WERI-Rb-1 (cell line): ENCODE measurements at regions not wholly inside any gene's neighbourhood (a gene's known extent, or its start where the extent isn't known, plus 50 kb on each side); places are given as distances from the start of the nearest gene placed in this dataset.

Source experiments
- DNase-seq: peaks from one replicate; pipeline ENCODE4 v3.0.0-alpha.2; 2020
- H3K27ac ChIP-seq: fragments of 250-450 bp; sonication (Bioruptor Pico); 2 replicates; pipeline ENCODE4 v1.5.1; 2020; ENCODE audit warnings: mild to moderate bottlenecking, moderate library complexity
- H3K27me3 ChIP-seq: fragments of 250-450 bp; sonication (Bioruptor Pico); 2 replicates; pipeline ENCODE4 v1.5.1; 2021; ENCODE audit warnings: mild to moderate bottlenecking, low read depth, moderate library complexity; ENCODE audit not compliant: insufficient read depth, severe bottlenecking
- H3K36me3 ChIP-seq: fragments of 250-450 bp; sonication (Bioruptor Pico); 2 replicates; pipeline ENCODE4 v1.5.1; 2020; ENCODE audit warnings: mild to moderate bottlenecking, moderate library complexity
- H3K4me3 ChIP-seq: 2 replicates; pipeline ENCODE4 v1.5.1; 2011; ENCODE audit warnings: low read depth, mild to moderate bottlenecking, control low read depth, low read length
- H3K9me3 ChIP-seq: fragments of 250-450 bp; sonication (Bioruptor Pico); 2 replicates; pipeline ENCODE4 v1.5.1; 2021; ENCODE audit warnings: mild to moderate bottlenecking, moderate library complexity; ENCODE audit not compliant: severe bottlenecking
- CTCF ChIP-seq: IDR thresholded peaks from 2 replicates; pipeline ENCODE4 v1.5.1; 2011; ENCODE audit warnings: low read depth, mild to moderate bottlenecking, control low read depth, inconsistent platforms, low read length

GRCh38 chr14:45492876-45493275, 239.9 kb upstream of the MIS18BP1 start:
- DNase-seq: no peak
- no peak overlapping the region for H3K27ac ChIP-seq
- no peak for TF ChIP-seq CTCF
- no peaks in the 10 kb centered on the region for H3K36me3 ChIP-seq
- no peaks in the 10 kb centered on the region for H3K27me3 ChIP-seq
- H3K9me3 ChIP-seq: no peaks in the 10 kb centered on the region
- no peak overlapping the region for H3K4me3 ChIP-seq

GRCh38 chr14:45491914-45492313, 238.9 kb upstream of the MIS18BP1 start:
- Histone ChIP-seq H3K9me3 (no peaks in the 10 kb centered on the region), H3K27ac (no peak overlapping the region), H3K27me3 (no peaks in the 10 kb centered on the region), H3K4me3 (no peak overlapping the region), H3K36me3 (no peaks in the 10 kb centered on the region)
- TF ChIP-seq CTCF: no peak
- no peak for DNase-seq

GRCh38 chr14:45486599-45486998, 233.6 kb upstream of the MIS18BP1 start:
- H3K9me3 ChIP-seq: no peaks in the 10 kb centered on the region
- H3K36me3 ChIP-seq: no peaks in the 10 kb centered on the region
- H3K27me3 ChIP-seq: no peaks in the 10 kb centered on the region
- no peak overlapping the region for H3K4me3 ChIP-seq
- TF ChIP-seq CTCF: no peak
- no peak overlapping the region for H3K27ac ChIP-seq
- DNase-seq: no peak

GRCh38 chr14:45467023-45467422, 214.0 kb upstream of the MIS18BP1 start:
- no peak for DNase-seq
- no peak overlapping the region for H3K27ac ChIP-seq
- no peaks in the 10 kb centered on the region for H3K27me3 ChIP-seq
- TF ChIP-seq CTCF: no peak
- no peak overlapping the region for H3K4me3 ChIP-seq
- no peaks in the 10 kb centered on the region for H3K9me3 ChIP-seq
- H3K36me3 ChIP-seq: no peaks in the 10 kb centered on the region

GRCh38 chr14:45434221-45434620, 181.2 kb upstream of the MIS18BP1 start:
- H3K27ac ChIP-seq: no peak overlapping the region
- no peaks in the 10 kb centered on the region for H3K27me3 ChIP-seq
- no peaks in the 10 kb centered on the region for H3K9me3 ChIP-seq
- H3K4me3 ChIP-seq: no peak overlapping the region
- no peak for DNase-seq
- no peak for TF ChIP-seq CTCF
- H3K36me3 ChIP-seq: no peaks in the 10 kb centered on the region

GRCh38 chr14:45426685-45427282, 173.8 kb upstream of the MIS18BP1 start:
- no peak overlapping the region for H3K4me3 ChIP-seq
- no peaks in the 10 kb centered on the region for H3K27me3 ChIP-seq
- no peaks in the 10 kb centered on the region for H3K9me3 ChIP-seq
- H3K27ac ChIP-seq: no peak overlapping the region
- DNase-seq: peak; percentile 9
- TF ChIP-seq CTCF: 0 out of 2 replicates have a peak, but pooled peaks have one; percentile 30
- H3K36me3 ChIP-seq: no peaks in the 10 kb centered on the region
